OCI-LY1 (cell line): ENCODE measurements at regions not wholly inside any gene's neighbourhood (a gene's known extent, or its start where the extent isn't known, plus 50 kb on each side); places are given as distances from the start of the nearest gene placed in this dataset.

Source experiments
- H2AFZ ChIP-seq: fragments of 200-600 bp; sonication (generic), shearing (Covaris generic); 2 replicates; pipeline ENCODE4 v1.6.0; 2014; ENCODE audit warnings: antibody characterized with exemption, mild to moderate bottlenecking, low read length
- H3F3A ChIP-seq: fragments of 200-600 bp; sonication (generic), shearing (Covaris generic); 2 replicates; pipeline ENCODE4 v1.6.0; 2014; ENCODE audit warnings: mild to moderate bottlenecking, antibody characterized with exemption, low read length, moderate library complexity; ENCODE audit not compliant: insufficient read depth
- H3K27ac ChIP-seq: fragments of 200-600 bp; sonication (generic); 2 replicates; pipeline ENCODE4 v1.5.1; 2014; ENCODE audit warnings: low read length, mixed run types, mild to moderate bottlenecking, low read depth; ENCODE audit not compliant: poor library complexity, severe bottlenecking
- H3K27me3 ChIP-seq: fragments of 200-600 bp; sonication (generic); 2 replicates; pipeline ENCODE4 v1.6.0; 2014; ENCODE audit warnings: antibody characterized with exemption, mild to moderate bottlenecking, low read length, moderate library complexity; ENCODE audit not compliant: insufficient read depth
- H3K36me3 ChIP-seq: fragments of 200-600 bp; sonication (generic); 2 replicates; pipeline ENCODE4 v1.6.1; 2014; ENCODE audit warnings: mild to moderate bottlenecking, antibody characterized with exemption, low read length, moderate library complexity, mixed read lengths; ENCODE audit not compliant: insufficient read depth
- H3K4me1 ChIP-seq: fragments of 200-600 bp; sonication (generic); 2 replicates; pipeline ENCODE4 v1.5.1; 2014; ENCODE audit warnings: mild to moderate bottlenecking, low read length, moderate library complexity; ENCODE audit not compliant: insufficient read depth, severe bottlenecking
- H3K4me2 ChIP-seq: fragments of 200-600 bp; sonication (generic), shearing (Covaris generic); 2 replicates; pipeline ENCODE4 v1.6.1; 2014; ENCODE audit warnings: low read length
- H3K4me3 ChIP-seq: fragments of 200-600 bp; sonication (generic); 2 replicates; pipeline ENCODE4 v1.5.1; 2014; ENCODE audit warnings: low read length, low read depth, mild to moderate bottlenecking, mixed read lengths; ENCODE audit not compliant: poor library complexity, severe bottlenecking
- H3K79me2 ChIP-seq: fragments of 200-600 bp; shearing (Covaris generic); 2 replicates; pipeline ENCODE4 v1.6.1; 2016; ENCODE audit warnings: mixed run types, low read length, mixed read lengths; ENCODE audit not compliant: insufficient read depth
- H3K9ac ChIP-seq: fragments of 200-600 bp; sonication (generic), shearing (Covaris generic); 2 replicates; pipeline ENCODE4 v1.6.1; 2014; ENCODE audit warnings: mild to moderate bottlenecking, low read length, mixed read lengths
- H3K9me2 ChIP-seq: fragments of 200-600 bp; sonication (generic), shearing (Covaris generic); 2 replicates; pipeline ENCODE4 v1.6.1; 2014; ENCODE audit warnings: low read depth, mild to moderate bottlenecking, low read length, mixed read lengths
- H3K9me3 ChIP-seq: fragments of 200-600 bp; shearing (Covaris generic); 2 replicates; pipeline ENCODE4 v1.6.1; 2014; ENCODE audit warnings: low read length, mixed read lengths
- H4K20me1 ChIP-seq: fragments of 200-600 bp; sonication (generic), shearing (Covaris generic); 2 replicates; pipeline ENCODE4 v1.6.0; 2016; ENCODE audit warnings: mild to moderate bottlenecking, low read length; ENCODE audit not compliant: insufficient read depth
- CTCF ChIP-seq: fragments of 200-600 bp; sonication (generic), shearing (Covaris generic); IDR thresholded peaks from 2 replicates; pipeline ENCODE4 v1.5.1; 2017; ENCODE audit warnings: mild to moderate bottlenecking, antibody characterized with exemption, low read length, moderate library complexity, mixed read lengths
- EZH2 ChIP-seq: fragments of 200-600 bp; sonication (generic), shearing (Covaris generic); IDR thresholded peaks from 2 replicates; pipeline ENCODE4 v1.8.0; 2017; ENCODE audit warnings: borderline replicate concordance, mixed run types, mild to moderate bottlenecking, antibody characterized with exemption, low read length, moderate library complexity, mixed read lengths

- no peaks in the 10 kb centered on the region for H3K27me3 ChIP-seq
Observed at GRCh38 chr5:3030511-3031165, 279.2 kb upstream of the IRX2 start.

GRCh38 chr5:3029396-3029795, 277.9 kb upstream of the IRX2 start:
- Histone ChIP-seq H3K9me3 (no peaks in the 10 kb centered on the region), H3K79me2 (no peaks in the 10 kb centered on the region), H3K4me1 (no peaks in the 10 kb centered on the region), H2AFZ (no peak overlapping the region), H3F3A (no peaks in the 10 kb centered on the region), H3K36me3 (no peaks in the 10 kb centered on the region), H4K20me1 (no peaks in the 10 kb centered on the region), H3K27me3 (no peaks in the 10 kb centered on the region), H3K4me3 (no peak overlapping the region), H3K9me2 (no peaks in the 10 kb centered on the region), H3K9ac (no peak overlapping the region), H3K4me2 (no peak overlapping the region), H3K27ac (no peak overlapping the region)
- TF ChIP-seq EZH2: no peak
- TF ChIP-seq CTCF: no peak

More at GRCh38 chr5:3030511-3031165, 279.2 kb upstream of the IRX2 start:
- H3K79me2 ChIP-seq: no peaks in the 10 kb centered on the region
- TF ChIP-seq EZH2 (no peak), CTCF (no peak)
- no peaks in the 10 kb centered on the region for H3K9me2 ChIP-seq
- H3K4me1 ChIP-seq: no peaks in the 10 kb centered on the region
- no peaks in the 10 kb centered on the region for H4K20me1 ChIP-seq
- no peak overlapping the region for H3K4me3 ChIP-seq
- H3K4me2 ChIP-seq: no peak overlapping the region
- no peaks in the 10 kb centered on the region for H3K9me3 ChIP-seq
- H3F3A ChIP-seq: no peaks in the 10 kb centered on the region
- H2AFZ ChIP-seq: no peak overlapping the region
- no peak overlapping the region for H3K27ac ChIP-seq
- no peak overlapping the region for H3K9ac ChIP-seq
- no peaks in the 10 kb centered on the region for H3K36me3 ChIP-seq

GRCh38 chr5:3027866-3028635, 276.6 kb upstream of the IRX2 start:
- no peaks in the 10 kb centered on the region for H3K9me2 ChIP-seq
- H3K79me2 ChIP-seq: no peaks in the 10 kb centered on the region
- no peak overlapping the region for H3K4me3 ChIP-seq
- no peaks in the 10 kb centered on the region for H3F3A ChIP-seq
- no peak overlapping the region for H3K4me2 ChIP-seq
- no peak overlapping the region for H3K9ac ChIP-seq
- H3K36me3 ChIP-seq: no peaks in the 10 kb centered on the region
- no peak overlapping the region for H2AFZ ChIP-seq
- no peaks in the 10 kb centered on the region for H3K4me1 ChIP-seq
- H4K20me1 ChIP-seq: no peaks in the 10 kb centered on the region
- TF ChIP-seq CTCF (no peak), EZH2 (no peak)
- no peaks in the 10 kb centered on the region for H3K27me3 ChIP-seq
- no peak overlapping the region for H3K27ac ChIP-seq
- no peaks in the 10 kb centered on the region for H3K9me3 ChIP-seq
